DMS79 treated with DMSO at 0.1 percent for 48 hours (cell line): ENCODE measurements at regions not wholly inside any gene's neighbourhood (a gene's known extent, or its start where the extent isn't known, plus 50 kb on each side); places are given as distances from the start of the nearest gene placed in this dataset.
A peak's percentile ranks its signal among the peaks of the same experiment; 100 is the strongest.

Source experiments
- DNase-seq: peaks from one replicate; lab custom pipeline; 2025; lab: John Stamatoyannopoulos, UW

DNA sequence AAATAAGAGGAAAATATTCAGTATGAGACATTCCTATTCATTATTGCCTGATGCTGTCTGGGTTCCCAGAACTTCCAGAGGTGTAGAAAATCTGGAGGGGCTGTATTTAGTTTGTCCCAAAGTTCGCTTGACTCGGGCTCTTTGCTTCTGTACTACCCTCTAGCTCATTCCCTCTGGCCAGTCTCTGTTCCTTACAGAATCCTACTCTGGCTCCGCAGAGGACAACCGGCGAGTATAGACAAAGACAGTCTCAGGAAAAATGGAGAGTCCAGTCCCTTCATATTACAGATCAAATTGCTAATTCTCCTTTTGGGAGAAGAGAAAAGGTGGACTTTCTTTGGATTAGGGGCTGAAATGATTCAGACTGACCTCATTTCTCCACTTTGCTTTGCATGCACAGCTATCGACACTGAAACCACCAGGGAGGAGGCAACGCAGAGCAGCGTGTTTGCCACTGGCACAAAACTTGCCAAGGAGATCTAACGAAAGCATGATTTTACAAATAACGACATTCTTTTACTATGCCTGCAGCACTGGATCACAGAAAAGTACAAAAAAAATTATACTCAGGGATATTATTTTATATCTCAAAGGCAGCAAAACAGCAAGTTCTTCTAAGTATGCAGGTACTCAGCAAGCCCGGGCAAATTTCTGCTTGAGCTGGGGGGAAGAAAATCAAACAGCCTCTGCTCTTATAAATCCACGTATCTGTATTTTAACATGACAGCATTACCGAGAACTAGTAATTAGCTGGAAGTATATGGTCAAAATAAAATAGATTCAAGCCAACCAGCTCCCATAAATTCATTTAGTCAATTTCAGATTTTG lies 279.7 kb downstream of the NPR3 start:
- DNase-seq: no peak

DNA sequence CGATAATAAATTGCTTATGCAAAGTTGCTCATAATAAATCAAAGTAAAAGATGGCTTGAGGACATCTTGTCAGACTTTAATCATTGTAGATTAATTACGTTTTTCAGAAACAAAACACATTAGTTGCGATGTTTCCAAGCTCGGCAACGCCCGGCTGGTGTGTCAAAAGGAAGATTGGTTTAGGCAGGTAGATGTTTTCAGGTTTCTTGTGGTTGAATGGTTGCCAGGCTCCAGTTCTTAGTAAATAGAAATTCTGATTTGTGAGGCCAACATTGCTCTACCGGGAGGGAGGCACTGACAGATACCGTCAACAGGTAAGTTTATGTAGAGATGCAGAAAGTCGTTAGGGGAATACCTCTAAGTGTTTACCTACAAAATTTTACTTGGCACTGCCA lies 280.3 kb downstream of the NPR3 start:
- peak; percentile 4 for DNase-seq

DNA sequence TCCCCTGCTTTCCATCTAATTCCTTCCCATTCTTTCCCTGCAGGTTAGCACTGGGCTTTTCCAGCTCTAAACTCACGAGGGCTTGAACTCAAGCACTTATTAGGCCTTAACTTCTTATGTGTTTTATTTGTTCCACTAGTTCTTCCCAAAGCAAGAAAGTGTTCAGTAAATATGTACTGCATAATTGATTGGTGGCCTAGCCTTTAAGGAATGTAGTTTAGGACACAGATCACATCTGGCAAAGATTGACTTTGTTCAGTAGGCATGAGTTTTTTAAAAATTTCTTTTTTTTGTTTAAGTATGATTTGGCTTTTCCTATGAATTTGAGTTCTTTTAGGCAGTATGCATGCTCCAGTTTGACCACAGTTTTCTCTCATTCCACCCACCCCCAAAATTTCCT lies 285.2 kb downstream of the NPR3 start:
- DNase-seq: no peak

DNA sequence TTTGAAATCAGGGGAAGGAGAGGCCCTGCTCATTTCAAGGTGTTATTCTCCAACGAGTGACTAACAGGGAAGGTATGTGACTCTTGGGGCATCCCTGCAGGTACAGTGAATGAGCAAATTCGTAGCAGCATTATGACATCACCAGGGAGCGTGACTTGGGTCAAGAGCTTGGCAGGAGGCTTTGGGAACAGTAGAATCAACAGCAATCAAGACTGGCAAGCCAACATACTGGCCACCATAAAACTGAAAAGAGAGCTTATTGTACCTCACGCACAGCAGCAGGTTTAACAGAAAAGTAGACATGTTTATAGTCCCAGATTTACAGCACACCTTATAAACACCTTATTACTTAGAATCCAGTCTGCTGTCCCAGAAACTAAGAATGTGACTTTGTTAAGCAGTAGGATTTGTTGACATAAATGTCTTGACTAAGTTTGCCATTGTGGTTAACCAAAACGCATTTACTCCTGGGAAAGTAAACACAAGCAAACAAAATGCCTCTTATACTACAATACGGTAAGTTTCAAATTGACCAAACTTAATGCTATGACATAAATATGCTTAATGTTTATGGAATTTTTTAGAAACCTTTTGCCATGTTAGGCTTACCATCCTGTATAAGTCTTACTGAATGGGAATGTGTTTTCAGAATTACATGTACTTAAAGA lies 297.8 kb downstream of the NPR3 start:
- DNase-seq: no peak

DNA sequence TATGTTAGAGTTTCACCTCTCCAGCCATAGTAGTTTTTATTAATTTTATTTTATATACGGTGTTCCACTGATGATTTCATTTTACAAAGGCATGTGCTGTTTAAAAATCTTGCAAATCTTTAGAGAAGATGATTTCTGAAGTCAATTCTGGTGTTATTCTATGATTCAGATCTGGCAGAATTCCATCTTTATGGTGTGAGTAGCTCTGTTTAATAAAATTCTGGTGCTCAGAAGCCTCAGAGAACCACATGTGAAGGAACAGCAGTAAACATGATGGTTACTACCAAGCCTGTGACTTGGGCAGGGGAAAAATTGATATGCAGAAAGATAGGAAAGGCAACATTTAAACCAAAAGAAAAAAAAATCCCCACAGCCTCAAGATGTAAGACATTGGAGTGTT lies 299.7 kb downstream of the NPR3 start:
- no peak for DNase-seq

DNA sequence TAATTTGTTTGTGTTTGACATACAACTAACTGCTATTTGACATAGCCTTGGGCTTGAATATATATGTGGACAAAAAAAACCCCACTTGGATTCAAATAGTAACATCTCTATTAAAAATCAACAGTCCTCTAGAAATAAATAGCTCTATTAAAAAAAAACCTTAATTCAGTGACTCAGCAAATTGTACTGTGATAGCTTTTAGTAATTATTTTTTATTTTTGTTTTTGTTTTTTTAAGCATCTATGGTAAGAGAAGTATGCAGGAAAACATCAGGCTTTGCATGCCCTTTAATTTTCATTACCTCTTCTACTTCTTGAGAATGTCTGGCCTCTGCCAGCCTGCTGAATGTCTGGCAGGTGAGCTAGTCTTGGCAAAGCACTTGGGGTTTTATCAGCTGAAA lies 300.7 kb downstream of the NPR3 start:
- peak; percentile 40 for DNase-seq

DNA sequence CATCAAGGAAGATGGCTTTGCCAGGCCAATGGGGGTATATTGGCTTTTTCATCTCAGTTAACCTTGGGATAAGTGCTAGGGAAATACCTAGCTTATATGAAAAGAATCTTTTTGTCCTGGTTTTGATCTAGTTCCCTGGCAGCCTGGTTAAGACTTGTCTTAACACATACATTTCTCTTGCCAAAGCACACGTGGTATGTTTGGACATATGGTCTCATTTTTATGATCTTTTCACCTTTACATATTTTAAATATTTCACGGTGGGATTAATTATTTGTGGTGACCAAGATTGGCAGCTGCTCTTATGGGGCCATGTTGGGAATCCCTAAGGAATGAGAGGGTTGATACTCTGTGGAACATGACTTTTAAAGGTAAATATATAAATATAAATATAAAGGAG lies 312.5 kb downstream of the NPR3 start:
- no peak for DNase-seq

DNA sequence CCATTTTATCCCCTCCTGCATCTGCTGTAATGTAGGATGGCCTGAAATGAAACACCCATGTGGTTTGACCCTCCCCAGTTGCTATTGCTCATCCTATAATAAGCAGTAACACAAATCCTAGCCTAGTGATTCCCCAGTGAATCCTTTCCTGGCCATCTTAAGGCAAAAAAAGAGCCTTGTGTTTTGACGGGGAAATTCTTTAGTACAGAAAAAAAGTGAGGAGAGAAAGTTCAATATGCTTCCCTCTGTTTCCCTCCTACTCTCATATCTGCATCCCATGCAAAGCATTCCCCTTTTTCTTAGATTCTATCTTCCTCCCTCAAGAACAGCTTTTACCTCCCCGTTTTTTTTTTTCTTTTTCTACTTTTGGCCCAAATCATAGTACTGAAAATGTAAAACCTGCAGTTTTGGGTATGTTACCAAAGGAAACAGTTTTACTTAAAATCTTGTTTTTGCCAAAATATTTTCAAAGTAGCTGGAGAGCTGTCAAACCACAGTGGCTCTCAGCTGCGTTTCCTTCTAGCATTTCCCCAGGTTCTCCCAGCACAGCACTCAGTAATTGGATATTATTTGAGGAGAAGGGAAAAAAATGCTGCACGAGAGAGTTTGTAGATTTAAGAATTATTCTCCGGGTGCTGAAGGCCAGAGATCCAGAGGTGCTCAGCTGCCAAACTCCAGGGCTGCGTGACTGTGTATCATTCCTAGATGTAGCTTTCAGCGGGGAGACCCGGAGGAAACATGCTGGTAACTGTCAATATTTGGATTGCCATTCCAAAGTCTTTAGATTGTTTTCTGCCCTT lies 321.4 kb downstream of the NPR3 start:
- no peak for DNase-seq

DNA sequence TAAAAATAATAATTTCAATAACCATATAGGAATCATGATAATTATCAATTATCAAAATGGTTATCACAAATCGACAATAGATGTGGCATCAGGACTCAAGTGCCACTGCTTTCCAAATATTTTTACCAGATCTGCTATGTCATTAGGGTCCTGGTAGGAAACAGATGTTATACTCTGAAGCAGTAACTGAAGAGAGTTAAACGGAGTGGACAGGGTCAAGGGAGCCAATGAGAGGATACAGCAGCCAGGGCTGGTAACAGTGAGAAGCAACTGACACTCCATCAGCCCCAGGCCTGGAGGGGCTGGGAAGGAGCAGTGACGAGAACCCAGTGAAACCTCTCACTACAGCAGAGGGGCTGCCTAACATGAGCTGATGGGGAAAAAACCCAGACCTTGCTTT lies 322.4 kb downstream of the NPR3 start:
- no peak for DNase-seq

DNA sequence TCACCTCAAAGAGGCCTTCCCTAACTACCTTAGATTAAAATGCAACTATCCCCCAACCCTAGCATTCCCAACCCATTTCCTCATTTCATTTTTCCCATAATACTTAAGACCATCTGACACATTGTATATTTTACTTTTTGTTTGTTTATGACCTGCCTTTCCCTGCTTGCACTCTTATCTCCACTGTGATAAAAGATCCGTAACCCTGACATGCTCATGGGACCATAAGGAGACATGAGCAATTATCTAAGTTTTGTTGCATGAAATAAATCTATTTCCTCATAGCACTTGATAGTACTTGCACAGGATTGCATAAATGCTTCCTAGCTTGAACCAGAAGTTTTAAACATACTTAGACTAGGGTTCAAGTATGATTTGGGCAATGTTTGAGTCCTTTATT lies 323.7 kb downstream of the NPR3 start:
- no peak for DNase-seq

DNA sequence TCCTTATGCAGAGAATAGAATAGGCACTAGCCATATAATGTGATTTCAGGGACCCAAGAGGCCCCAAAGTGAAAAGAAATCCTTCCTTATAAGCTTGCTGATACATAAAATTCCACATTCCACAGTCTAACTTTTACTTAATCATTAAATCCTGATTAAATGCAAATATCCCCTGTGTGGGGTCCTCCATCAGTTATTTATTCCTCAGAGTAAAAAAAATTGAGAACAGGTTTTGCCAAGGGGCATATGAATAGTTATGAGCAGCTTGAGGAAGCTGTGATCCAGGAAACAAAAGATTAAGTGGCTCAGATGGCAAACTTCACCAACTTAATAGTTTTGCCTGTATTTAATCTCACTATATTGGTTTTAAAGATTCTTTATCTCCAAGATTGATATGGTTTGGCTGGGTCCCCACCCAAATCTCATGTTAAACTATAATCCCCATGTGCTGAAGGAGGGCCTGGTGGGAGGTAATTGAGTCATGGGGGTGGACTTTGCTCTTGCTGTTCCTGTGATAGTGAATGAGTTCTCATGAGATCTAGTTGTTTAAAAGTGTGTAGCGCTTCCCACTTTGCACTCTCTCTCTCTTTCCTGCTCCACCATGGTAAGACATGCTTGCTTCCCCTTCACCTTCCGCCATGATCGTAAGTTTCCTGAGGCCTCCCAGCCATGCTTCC lies 324.9 kb downstream of the NPR3 start:
- DNase-seq: no peak

DNA sequence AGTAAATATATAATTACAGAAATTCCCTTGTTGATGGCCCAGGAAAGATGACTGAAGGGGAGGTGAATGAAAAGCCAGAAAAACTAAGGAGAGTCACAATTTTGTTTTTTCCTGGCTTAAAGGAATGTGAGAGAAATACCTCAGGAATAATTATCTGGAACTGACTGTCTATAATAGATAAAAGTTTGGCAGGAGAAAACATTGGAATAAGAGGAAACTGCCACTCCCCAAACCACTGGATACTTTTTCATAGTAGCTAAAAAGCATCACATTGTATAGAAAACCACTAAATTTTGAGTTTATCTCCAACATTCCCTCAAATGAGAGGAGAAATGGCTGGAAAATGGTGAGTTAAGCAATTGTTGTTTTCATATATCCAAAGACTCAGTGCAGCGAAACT lies 326.0 kb downstream of the NPR3 start:
- no peak for DNase-seq

DNA sequence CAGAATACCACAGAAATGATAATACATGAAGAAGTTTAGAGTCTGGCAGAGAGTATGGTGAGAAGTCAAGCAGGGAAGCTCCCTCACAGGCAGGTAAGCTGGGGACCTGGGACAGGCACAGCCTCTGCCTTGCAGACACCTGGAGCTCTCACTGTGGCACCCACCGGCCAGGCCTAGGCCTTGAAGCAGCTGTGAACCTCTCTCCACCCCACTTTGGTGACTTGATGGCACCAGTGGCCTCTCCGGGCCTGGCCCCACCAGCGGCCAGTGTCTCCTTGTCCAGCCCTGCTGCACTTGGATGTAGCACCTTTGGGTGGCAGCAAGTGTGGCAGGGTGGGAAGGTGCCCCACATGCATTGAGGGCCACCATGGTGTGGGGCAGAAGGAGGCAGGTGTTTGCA lies 330.5 kb downstream of the NPR3 start:
- no peak for DNase-seq

DNA sequence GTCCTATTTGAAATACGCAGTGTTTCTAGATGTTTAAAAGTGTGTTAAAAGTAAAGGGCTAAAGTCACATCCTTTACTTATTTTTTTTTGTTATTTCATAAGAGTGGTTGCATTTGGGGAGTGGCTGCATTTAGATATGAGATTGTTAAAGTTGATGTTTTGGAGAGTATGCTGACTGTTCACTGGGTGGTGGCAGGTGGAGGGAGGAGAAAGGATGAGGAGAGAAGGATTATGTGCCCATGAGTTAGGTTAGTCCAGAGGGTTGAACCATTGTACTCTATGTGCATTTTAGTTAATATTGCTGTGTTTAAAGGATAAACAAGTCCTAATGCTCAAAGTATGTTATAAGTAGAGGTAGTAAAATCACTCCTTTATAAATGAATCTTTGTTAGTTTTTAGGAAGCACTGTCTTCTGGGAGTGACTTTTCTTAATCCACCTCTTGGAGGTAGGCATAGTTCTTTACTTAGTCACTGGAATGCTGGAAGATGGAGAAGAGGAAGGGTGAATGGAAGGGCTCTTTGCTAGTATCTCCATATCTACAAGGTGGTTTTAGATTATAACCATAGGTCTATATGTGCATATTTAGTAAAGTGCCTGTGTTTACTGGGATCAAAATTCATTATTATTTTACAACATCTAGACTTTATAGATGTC lies 332.3 kb downstream of the NPR3 start:
- DNase-seq: no peak

DNA sequence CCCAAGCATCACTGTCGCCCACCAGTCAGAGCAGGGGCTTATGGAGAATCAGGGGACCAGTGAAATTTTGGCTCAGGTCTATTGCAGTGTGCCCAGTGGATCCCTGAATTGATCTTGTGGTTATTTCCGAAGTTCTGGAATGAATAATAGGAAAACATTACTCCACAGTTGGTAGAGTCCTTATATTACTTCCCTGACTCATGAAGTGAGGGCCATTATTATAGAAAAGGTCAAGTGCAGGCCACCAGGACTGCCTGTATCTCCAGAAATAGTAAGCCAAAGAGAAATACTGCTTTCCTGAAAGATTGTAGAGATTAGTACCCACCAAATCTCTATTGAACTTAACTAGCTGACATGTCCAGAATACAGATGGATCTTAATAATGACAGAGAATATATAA lies 335.0 kb downstream of the NPR3 start:
- no peak for DNase-seq

DNA sequence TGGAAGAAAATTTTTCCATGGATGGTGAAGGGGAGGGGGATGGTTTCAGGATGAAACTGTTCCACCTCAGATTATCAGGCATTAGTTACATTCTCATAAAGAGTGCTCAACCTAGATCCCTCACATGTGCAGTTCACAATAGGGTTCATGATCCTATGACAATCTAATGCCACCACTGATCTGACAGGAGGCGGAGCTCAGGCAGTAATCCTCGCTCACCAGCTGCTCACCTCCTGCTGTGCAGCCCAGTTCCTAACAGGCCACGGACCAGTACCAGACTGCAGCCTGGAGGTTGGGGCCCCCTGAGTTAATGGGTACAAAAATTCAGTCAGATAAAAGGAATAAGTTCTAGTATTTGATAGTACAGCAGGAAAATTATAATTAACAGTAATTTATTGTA lies 337.2 kb downstream of the NPR3 start:
- no peak for DNase-seq

DNA sequence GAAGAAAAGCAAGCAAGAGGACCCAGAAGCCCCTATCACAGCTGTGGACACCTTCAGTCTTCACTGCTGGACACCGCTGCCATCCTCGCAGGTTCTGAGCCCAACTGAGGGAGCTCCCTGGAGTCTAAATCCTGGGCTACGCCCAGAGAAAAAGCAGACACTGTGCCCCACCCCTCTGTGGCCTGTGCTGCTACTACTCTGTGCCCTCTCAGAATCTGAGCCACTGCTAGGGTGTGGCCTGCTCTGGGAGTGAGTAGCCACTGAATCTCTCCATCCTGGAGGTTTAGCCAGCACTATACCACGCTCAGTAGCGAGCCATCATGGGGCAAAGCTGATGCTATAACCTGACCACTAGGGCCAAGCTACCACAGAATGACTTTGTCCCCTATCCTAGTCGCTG lies 338.2 kb downstream of the NPR3 start:
- DNase-seq: no peak

DNA sequence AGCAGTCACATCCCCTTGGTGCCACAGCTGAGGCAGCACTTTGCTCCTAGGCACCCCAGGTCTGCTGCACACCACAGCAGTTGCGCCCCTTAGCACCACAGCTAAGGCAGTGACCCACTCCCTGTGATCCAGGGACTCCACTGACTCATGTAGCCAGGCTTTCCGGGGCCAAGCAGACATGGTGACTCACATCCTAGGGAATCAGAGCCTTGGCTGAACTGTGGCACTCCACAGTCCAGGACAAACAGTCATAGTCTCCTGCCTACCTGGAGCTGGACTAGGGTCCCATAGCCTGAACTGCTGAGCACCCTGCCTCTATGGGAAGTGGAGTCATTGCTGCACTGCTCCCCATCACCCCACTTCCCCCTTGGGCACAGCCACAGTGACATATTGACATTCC lies 338.7 kb downstream of the NPR3 start:
- no peak for DNase-seq

DNA sequence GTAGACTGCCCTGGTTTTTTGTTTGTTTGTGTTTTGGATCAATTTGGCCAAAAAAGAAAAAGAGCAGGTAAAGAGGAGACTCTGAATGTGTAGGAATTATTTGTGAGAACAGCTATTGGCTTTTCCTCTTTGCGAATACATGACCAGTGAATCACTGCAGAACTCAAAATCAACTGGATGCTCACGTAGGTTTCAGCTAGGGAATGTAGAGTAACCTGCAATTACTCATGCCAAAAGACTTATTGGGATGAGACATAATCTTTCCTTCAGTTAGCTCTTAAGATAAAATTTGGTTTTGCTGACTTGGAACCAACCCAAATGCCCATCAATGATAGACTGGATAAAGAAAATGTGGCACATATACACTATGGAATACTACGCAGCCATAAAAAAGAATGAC lies 348.0 kb downstream of the NPR3 start:
- DNase-seq: no peak

DNA sequence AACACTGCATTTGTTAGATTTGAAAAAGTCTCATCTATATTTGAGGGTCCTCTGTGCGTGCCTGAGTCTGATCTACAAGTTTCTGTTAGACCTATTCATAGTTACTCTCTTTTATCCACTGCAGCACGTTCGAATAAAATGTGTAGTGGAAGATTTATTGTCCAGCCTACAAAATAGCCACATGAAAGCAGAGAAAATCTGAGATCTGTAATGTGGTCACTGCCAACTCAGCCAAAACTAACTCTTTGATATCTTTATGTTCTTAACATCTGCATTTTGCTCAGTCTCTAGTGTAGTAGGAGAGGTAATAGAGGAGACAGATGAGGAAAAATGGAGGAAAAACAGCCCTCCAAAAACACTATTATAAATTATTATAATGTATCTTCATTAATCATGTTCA lies 354.0 kb downstream of the NPR3 start:
- DNase-seq: no peak

DNA sequence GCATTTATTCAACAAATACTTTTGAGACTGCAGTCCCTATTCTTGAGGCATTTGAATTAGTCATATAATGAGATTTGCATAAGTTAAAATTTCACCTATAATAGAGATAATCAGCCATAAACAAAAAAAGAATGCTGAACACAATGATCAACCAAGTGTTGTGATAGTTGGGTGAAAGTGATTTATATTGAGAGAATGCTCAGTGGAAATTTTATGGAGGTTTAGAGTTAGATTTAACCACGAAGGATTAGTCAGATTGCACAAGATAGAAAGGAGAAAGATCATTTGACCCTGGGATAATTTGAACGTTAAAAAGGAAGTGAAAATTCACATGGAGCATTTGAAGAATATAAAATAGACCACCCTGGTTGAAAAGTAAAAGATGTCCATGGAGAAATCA lies 356.2 kb downstream of the NPR3 start:
- DNase-seq: no peak

DNA sequence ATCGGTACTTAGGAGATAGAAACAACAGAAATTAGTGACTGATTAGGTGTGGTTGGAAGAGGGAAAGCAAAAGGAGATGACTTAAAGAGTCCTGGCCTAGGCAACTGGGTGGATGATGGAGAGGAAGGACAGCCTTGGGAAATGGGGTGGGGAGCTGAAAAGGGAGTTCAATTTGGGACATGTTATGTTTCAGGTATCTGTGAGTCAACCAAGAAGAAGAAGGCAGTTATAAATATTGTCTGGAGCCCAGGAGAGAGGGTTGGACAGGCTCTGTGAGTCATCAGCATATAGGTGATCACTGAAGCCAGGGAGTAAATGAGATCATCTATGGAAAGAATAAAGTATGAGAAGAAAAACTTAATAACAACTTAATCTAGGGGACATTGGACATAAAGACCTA lies 357.7 kb downstream of the NPR3 start:
- no peak for DNase-seq
